ENCODE measurements at regions not wholly inside any gene's neighbourhood (a gene's known extent, or its start where the extent isn't known, plus 50 kb on each side); places are given as distances from the start of the nearest gene placed in this dataset.

DNA sequence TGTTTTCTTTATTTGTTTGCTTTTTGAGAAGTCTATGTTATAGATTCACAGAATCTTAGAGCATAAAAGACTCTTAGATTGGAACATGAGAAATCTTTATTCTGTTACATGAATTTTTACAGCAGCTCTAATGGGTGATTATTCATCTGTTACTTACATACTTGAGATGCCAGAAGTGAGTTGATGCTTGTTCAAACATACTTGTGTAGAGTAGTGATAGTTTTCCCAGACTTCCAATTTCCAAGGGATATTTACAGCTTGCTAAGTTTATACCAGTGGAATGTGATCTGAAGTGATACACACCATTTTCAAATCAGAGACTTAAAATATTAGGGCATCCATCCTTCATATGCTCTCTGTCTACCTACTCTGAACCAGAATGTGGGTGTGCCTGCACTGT lies 252.9 kb upstream of the SMIM31 start (continued):
- TF ChIP-seq RXRA (IDR thresholded peaks at IDR 0.05; ENCODE audit: insufficient read depth, low read depth, low read length), result no peak
- TF ChIP-seq E2F6 (IDR thresholded peaks at IDR 0.05), result no peak
- no peak for TF ChIP-seq GABPA (IDR thresholded peaks at IDR 0.05; ENCODE audit: borderline replicate concordance, insufficient read depth, low read length)
- TF ChIP-seq RBBP5 (IDR thresholded peaks at IDR 0.05; ENCODE audit: borderline replicate concordance, low read depth, low read length), result no peak
- no peak for TF ChIP-seq RAD21 (IDR thresholded peaks at IDR 0.05 in 1 of 2, conservative IDR thresholded peaks at IDR 0.05 in 1 of 2; ENCODE audit: low read depth in 2 of 2, low read length in 2 of 2)

All from H1 (cell line).